Upper lobe of left lung (tissue), 6 donors: ENCODE measurements at regions not wholly inside any gene's neighbourhood (a gene's known extent, or its start where the extent isn't known, plus 50 kb on each side); places are given as distances from the start of the nearest gene placed in this dataset.

Experiments
- ATAC-seq, 2 donors: fragments of 200-7000 bp; cut with Tn5 transposase; one replicate each; pipeline ENCODE4 v1.9.1; 2022; ENCODE audit warnings: mild to moderate bottlenecking in 2 of 2, moderate library complexity in 2 of 2; ENCODE audit not compliant: low FRiP score in 2 of 2
- DNase-seq, 2 donors: peaks; one replicate each; pipeline ENCODE4 v3.0.0-alpha.2; 2019 to 2020
- H3K27ac ChIP-seq, 4 donors: fragments of 200-600 bp; sonication (generic); one replicate each; pipeline ENCODE4 v1.5.1; 2016 to 2019
- H3K27me3 ChIP-seq, 4 donors: fragments of 200-600 bp; sonication (generic); one replicate each; pipeline ENCODE4 v1.5.1; 2017 to 2019
- H3K36me3 ChIP-seq, 4 donors: fragments of 200-600 bp; sonication (generic); one replicate each; pipeline ENCODE4 v1.5.1; 2016 to 2019
- H3K4me1 ChIP-seq, 4 donors: fragments of 200-600 bp; sonication (generic); one replicate each; pipeline ENCODE4 v1.5.1; 2018 to 2019
- H3K4me3 ChIP-seq, 4 donors: fragments of 200-600 bp; sonication (generic); one replicate each; pipeline ENCODE4 v1.5.1; 2017 to 2019; ENCODE audit warnings: mild to moderate bottlenecking in 2 of 4, moderate library complexity in 1 of 4
- H3K9me3 ChIP-seq, 4 donors: fragments of 200-600 bp; sonication (generic); one replicate each; pipeline ENCODE4 v1.5.1; 2018 to 2019
- EP300 ChIP-seq, 4 donors: sonication (generic); formaldehyde crosslinking; IDR thresholded peaks; one replicate each; pipeline ENCODE4 v1.5.1; 2017; ENCODE audit warnings: antibody characterized with exemption in 4 of 4, control low read depth in 2 of 4
- POLR2A ChIP-seq, 4 donors: fragments of 450-650 bp; IDR thresholded peaks; one replicate each; pipeline ENCODE4 v1.5.1; 2016 to 2017; ENCODE audit warnings: antibody characterized with exemption in 4 of 4, mild to moderate bottlenecking in 2 of 4
- POLR2AphosphoS5 ChIP-seq, 2 donors: sonication (generic); formaldehyde crosslinking; IDR thresholded peaks; one replicate each; pipeline ENCODE4 v1.5.1; 2017; ENCODE audit warnings: antibody characterized with exemption in 2 of 2
- WGBS, 2 donors: methylation state at CpG; one replicate each; pipeline ENCODE4 v1.1.5; 2017 to 2018; 5-methylcytosine and 5-hydroxymethylcytosine counted together
- TF ChIP-seq, protein P1 (sequence below), 6 experiments: fragments of 450-650 bp in 4 of 6; fragments of 200-600 bp in 2 of 6; sonication (generic) in 2 of 6; IDR thresholded peaks; one replicate each; pipeline ENCODE4 v1.5.1; 2016 to 2019; ENCODE audit warnings: antibody characterized with exemption in 6 of 6
- donor health status: DM: no; HTN: no; CAD: no; lungs with moderate emphysema.
- donor health status: DM: no; HTN: yes; CAD: no; lungs with severe emphysema.

DNA sequence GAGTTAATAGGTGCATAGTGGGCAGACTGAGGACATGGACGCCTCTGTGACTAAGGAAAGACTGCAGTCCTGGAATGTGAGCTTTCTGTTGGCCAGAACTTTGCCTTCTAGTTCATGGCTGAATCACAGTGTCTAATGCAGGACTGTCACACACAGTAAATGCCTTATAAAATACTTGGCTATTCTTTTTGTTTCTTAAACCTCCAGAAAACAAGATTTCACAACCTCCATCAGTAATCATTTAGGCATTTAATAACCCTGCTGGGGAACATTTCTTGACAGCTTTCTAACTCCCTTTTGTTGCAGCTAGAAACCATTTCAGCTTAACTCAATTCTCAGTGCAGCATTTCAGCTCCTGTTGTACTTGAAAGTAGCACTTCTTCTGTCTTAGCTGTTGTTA is 335.8 kb upstream of the DDI1 start:
- ATAC-seq, result peak in 1 of 2 donors; percentile 85
- WGBS, 2 donors, result 48 to 55% methylated on average over 1 of the region's 1 CpG
- DNase-seq, result no peak

DNA sequence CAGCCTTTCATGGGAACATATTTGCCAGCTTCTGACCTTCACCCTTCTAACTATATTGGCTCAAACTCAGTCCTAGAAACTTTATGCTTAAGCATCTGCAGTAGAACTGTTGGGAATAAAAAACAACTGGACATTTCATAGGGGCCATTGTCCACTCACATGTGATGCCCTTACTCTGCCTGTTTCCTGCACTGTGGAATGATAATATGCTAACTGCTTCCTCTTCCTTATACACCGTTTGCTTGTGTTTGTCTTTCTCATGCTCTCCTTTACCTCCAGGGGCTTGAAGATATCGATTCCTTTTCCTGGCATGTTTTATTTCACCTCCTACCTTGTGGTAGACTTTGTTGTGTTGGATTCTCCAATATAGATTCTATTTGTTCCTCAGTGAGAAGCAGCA is 333.0 kb upstream of the DDI1 start:
- Histone ChIP-seq H3K9me3 (no peaks in the 10 kb centered on the region), H3K4me1 (peaks cover 0 to 3% (median 0%) of the 10 kb centered on the region in 4 donors), H3K27me3 (no peaks in the 10 kb centered on the region), H3K36me3 (no peaks in the 10 kb centered on the region), H3K4me3 (no peak overlapping the region), H3K27ac (no peak overlapping the region)
- TF ChIP-seq POLR2A (IDR thresholded peaks at IDR 0.05) (no peak), POLR2AphosphoS5 (IDR thresholded peaks at IDR 0.05) (no peak), EP300 (IDR thresholded peaks at IDR 0.05) (no peak)
- TF ChIP-seq, protein P1, sequence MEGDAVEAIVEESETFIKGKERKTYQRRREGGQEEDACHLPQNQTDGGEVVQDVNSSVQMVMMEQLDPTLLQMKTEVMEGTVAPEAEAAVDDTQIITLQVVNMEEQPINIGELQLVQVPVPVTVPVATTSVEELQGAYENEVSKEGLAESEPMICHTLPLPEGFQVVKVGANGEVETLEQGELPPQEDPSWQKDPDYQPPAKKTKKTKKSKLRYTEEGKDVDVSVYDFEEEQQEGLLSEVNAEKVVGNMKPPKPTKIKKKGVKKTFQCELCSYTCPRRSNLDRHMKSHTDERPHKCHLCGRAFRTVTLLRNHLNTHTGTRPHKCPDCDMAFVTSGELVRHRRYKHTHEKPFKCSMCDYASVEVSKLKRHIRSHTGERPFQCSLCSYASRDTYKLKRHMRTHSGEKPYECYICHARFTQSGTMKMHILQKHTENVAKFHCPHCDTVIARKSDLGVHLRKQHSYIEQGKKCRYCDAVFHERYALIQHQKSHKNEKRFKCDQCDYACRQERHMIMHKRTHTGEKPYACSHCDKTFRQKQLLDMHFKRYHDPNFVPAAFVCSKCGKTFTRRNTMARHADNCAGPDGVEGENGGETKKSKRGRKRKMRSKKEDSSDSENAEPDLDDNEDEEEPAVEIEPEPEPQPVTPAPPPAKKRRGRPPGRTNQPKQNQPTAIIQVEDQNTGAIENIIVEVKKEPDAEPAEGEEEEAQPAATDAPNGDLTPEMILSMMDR (IDR thresholded peaks at IDR 0.05), result no peak
- ATAC-seq (no peak), DNase-seq (no peak)
- 36 to 49% methylated on average over 2 of the region's 2 CpGs for WGBS, 2 donors

More for the DNA sequence above, 335.8 kb upstream of the DDI1 start:
- peaks cover 0 to 3% (median 0%) of the 10 kb centered on the region in 4 donors for H3K4me1 ChIP-seq
- TF ChIP-seq POLR2A (IDR thresholded peaks at IDR 0.05) (no peak), EP300 (IDR thresholded peaks at IDR 0.05) (no peak), POLR2AphosphoS5 (IDR thresholded peaks at IDR 0.05) (no peak)
- TF ChIP-seq, protein P1 (IDR thresholded peaks at IDR 0.05), result no peak
- H3K4me3 ChIP-seq, result no peak overlapping the region
- no peaks in the 10 kb centered on the region for H3K9me3 ChIP-seq
- no peak overlapping the region for H3K27ac ChIP-seq
- H3K27me3 ChIP-seq, result no peaks in the 10 kb centered on the region
- H3K36me3 ChIP-seq, result no peaks in the 10 kb centered on the region

DNA sequence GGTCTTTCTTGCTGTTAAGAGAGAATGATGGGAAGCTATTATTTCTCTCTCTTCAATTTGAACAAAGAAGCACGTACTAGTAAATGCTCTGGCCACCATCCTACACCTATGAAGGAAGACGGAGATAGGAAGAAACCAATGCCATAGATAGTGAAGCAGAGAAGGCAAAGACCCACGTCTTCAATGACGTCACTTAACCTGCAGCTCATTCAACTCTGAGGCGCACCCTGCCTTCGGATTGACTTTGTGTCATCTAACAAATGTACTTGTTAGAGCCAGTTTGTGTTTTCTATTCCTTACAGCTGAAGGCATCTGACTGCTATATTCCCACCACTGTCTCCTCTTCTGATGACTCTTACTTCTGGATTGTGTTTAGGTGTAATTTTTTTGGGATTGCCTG is 332.5 kb upstream of the DDI1 start:
- Histone ChIP-seq H3K9me3 (no peaks in the 10 kb centered on the region), H3K4me1 (peaks cover 0 to 3% (median 0%) of the 10 kb centered on the region in 4 donors), H3K27me3 (no peaks in the 10 kb centered on the region), H3K27ac (no peak overlapping the region), H3K4me3 (no peak overlapping the region), H3K36me3 (no peaks in the 10 kb centered on the region)
- no peak for DNase-seq
- no peak for ATAC-seq
- 83% methylated on average over 6 of the region's 6 CpGs for WGBS, 2 donors
- TF ChIP-seq POLR2AphosphoS5 (IDR thresholded peaks at IDR 0.05) (no peak), EP300 (IDR thresholded peaks at IDR 0.05) (no peak), POLR2A (IDR thresholded peaks at IDR 0.05) (no peak)
- TF ChIP-seq, protein P1 (IDR thresholded peaks at IDR 0.05), result no peak

DNA sequence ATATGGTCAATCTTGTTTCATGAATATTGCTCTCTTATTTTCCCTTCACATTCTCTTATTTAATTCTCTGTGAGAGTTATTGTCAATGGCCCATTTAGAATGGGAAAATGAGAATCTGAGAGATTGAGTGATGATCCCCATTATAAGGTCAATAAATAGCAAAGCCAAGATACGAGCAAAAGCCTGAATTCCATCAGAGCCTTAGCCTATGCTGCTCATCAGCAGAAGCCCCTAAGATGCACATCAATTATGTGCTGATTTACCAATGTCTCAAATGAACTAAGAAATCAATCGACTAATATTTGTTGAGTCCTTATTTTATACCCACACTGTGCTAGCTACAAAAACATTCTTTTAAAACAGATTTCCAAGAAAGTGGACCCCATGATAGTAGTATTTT is 330.8 kb upstream of the DDI1 start:
- DNase-seq (no peak), ATAC-seq (no peak)
- Histone ChIP-seq H3K9me3 (no peaks in the 10 kb centered on the region), H3K27ac (no peak overlapping the region), H3K4me3 (no peak overlapping the region), H3K36me3 (no peaks in the 10 kb centered on the region), H3K4me1 (peaks cover 0 to 3% (median 0%) of the 10 kb centered on the region in 4 donors), H3K27me3 (no peaks in the 10 kb centered on the region)
- TF ChIP-seq POLR2AphosphoS5 (IDR thresholded peaks at IDR 0.05) (no peak), POLR2A (IDR thresholded peaks at IDR 0.05) (no peak)
- TF ChIP-seq, protein P1 (IDR thresholded peaks at IDR 0.05), result no peak
- WGBS, 2 donors, result 76 to 82% methylated on average over 2 of the region's 2 CpGs

DNA sequence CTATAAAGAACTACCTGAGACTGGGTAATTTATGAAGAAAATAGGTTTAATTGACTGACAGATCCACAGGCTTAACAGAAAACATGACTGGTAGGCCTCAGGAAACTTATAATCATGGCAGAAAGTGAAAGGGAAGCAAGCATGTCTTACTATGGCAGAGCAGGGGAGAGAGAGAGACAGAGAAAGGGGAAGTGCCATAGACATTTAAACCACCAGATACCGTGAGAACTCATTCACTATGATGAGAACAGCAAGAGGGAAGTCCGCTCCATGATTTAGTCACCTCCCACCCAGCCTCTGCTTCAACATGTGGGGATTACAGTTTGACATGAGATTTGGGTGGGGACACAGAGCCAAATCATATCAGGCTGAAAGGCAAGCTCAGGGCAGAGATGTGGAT is 327.1 kb upstream of the DDI1 start:
- no peak overlapping the region for H3K27ac ChIP-seq
- no peaks in the 10 kb centered on the region for H3K36me3 ChIP-seq
- H3K9me3 ChIP-seq, result no peaks in the 10 kb centered on the region
- no peaks in the 10 kb centered on the region for H3K4me1 ChIP-seq
- DNase-seq (no peak), ATAC-seq (no peak)
- WGBS, 2 donors, result 44 to 45% methylated on average over 2 of the region's 2 CpGs
- no peaks in the 10 kb centered on the region for H3K27me3 ChIP-seq
- TF ChIP-seq, protein P1 (IDR thresholded peaks at IDR 0.05), result no peak
- H3K4me3 ChIP-seq, result no peak overlapping the region
